ENCODE measurements at regions not wholly inside any gene's neighbourhood (a gene's known extent, or its start where the extent isn't known, plus 50 kb on each side); places are given as distances from the start of the nearest gene placed in this dataset.

GRCh38 chr11:86187027-86187426 lies 57.5 kb upstream of the EED start:
- TF ChIP-seq POLR2A (IDR thresholded peaks at IDR 0.05) = no peak
- no peak for TF ChIP-seq CTCF (IDR thresholded peaks at IDR 0.05)
- no peak for TF ChIP-seq EP300 (IDR thresholded peaks at IDR 0.05)
- TF ChIP-seq POLR2AphosphoS5 (IDR thresholded peaks at IDR 0.05) = no peak

Data from stomach (tissue), 4 donors.